OCI-LY3 (cell line): ENCODE measurements at regions not wholly inside any gene's neighbourhood (a gene's known extent, or its start where the extent isn't known, plus 50 kb on each side); places are given as distances from the start of the nearest gene placed in this dataset.
"Not testable (repeated sequence)": the region's sequence is repeated elsewhere in the genome, so short reads cannot be mapped to it uniquely, and the experiment has no call there.

Source experiments
- H2AFZ ChIP-seq: fragments of 200-600, 300-600 bp; shearing (Covaris generic); 2 replicates; pipeline ENCODE4 v1.6.0; 2014; ENCODE audit warnings: antibody characterized with exemption, low read depth, low read length
- H3K27ac ChIP-seq: fragments of 200-600, 300-600 bp; sonication (generic); 2 replicates; pipeline ENCODE4 v1.5.1; 2014; ENCODE audit warnings: mild to moderate bottlenecking, low read length, moderate library complexity, mixed read lengths
- H3K27me3 ChIP-seq: fragments of 200-600, 300-600 bp; sonication (generic); 2 replicates; pipeline ENCODE4 v1.6.1; 2014; ENCODE audit warnings: low read depth, low read length, mixed read lengths
- H3K36me3 ChIP-seq: fragments of 200-600, 300-600 bp; sonication (generic); replicated peaks from 2 replicates; pipeline ENCODE3; 2014; ENCODE audit warnings: low read depth, low read length, mixed read lengths
- H3K4me1 ChIP-seq: fragments of 300-600, 200-600 bp; sonication (generic); 2 replicates; pipeline ENCODE4 v1.6.1; 2014; ENCODE audit warnings: low read length, mixed read lengths
- H3K4me2 ChIP-seq: fragments of 200-600, 300-600 bp; sonication (generic); 2 replicates; pipeline ENCODE4 v1.6.1; 2014; ENCODE audit warnings: low read length, mixed read lengths
- H3K4me3 ChIP-seq: fragments of 300-600, 200-600 bp; sonication (generic); 2 replicates; pipeline ENCODE4 v1.5.1; 2014; ENCODE audit warnings: antibody characterized with exemption, mild to moderate bottlenecking, low read length, moderate library complexity
- H3K79me2 ChIP-seq: fragments of 300-600, 200-600 bp; shearing (Covaris generic); 2 replicates; pipeline ENCODE4 v1.6.1; 2014; ENCODE audit warnings: mild to moderate bottlenecking, low read length, mixed read lengths
- H3K9ac ChIP-seq: fragments of 300-600, 200-600 bp; shearing (Covaris generic); 2 replicates; pipeline ENCODE4 v1.6.0; 2014; ENCODE audit warnings: mild to moderate bottlenecking, low read length, moderate library complexity
- H3K9me3 ChIP-seq: fragments of 200-600, 300-600 bp; shearing (Covaris generic); 2 replicates; pipeline ENCODE4 v1.6.1; 2014; ENCODE audit warnings: low read length, mixed read lengths; ENCODE audit not compliant: insufficient read depth
- H4K20me1 ChIP-seq: fragments of 200-600, 300-600 bp; sonication (generic); 2 replicates; pipeline ENCODE4 v1.6.1; 2016; ENCODE audit warnings: low read length, mixed read lengths; ENCODE audit not compliant: insufficient read depth
- CTCF ChIP-seq: fragments of 200-600, 300-600 bp; sonication (generic); IDR thresholded peaks from 2 replicates; pipeline ENCODE4 v1.5.1; 2014; ENCODE audit warnings: antibody characterized with exemption, low read length, low read depth
- EZH2phosphoT487 ChIP-seq: fragments of 200-600 bp; shearing (Covaris generic); IDR thresholded peaks from 2 replicates; pipeline ENCODE4 v1.6.1; 2018; ENCODE audit warnings: antibody characterized with exemption, mixed run types, low read depth

DNA sequence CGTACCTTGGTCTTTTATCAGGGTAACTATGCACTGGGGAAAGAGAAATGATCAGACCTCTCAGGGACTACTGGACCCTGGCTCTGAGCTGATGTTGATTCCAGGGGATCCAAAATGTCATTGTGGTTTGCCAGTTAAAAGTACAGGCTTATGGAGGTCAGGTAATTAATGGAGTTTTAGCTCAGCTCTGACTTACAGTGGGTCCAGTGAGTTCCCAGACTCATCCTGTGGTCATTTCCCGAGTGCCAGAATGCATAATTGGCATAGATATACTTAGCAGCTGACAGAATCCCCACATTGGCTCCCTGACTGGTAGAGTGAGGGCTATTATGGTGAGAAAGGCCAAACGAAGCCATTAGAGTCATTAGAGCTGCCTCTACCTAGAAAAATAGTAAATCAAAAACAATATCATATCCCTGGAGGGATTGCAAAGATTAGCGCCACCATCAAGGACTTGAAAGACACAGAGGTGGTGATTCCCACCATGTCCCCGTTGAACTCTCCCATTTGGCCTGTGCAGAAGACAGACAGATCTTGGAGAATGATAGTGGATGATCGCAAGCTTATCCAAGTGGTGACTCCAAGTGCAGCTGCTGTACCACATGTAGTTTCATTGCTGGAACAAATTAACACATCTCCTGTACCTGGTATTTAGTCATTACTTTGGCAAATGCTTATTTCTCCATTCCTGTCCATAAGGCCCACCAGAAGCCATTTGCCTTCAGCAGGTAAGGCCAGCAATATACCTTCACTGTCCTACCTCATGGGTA, 152.4 kb downstream of the THBS2 start:
- no peaks in the 10 kb centered on the region for H3K27me3 ChIP-seq
- H3K4me2 ChIP-seq: no peak overlapping the region
- no peaks in the 10 kb centered on the region for H4K20me1 ChIP-seq
- H3K4me3 ChIP-seq: no peak overlapping the region
- no peaks in the 10 kb centered on the region for H3K36me3 ChIP-seq
- H3K4me1 ChIP-seq: no peaks in the 10 kb centered on the region
- H3K9me3 ChIP-seq: no peaks in the 10 kb centered on the region
- no peak for TF ChIP-seq EZH2phosphoT487
- TF ChIP-seq CTCF: no peak
- H3K79me2 ChIP-seq: no peaks in the 10 kb centered on the region
- no peak overlapping the region for H2AFZ ChIP-seq
- no peak overlapping the region for H3K9ac ChIP-seq
- no peak overlapping the region for H3K27ac ChIP-seq

- H3K79me2 ChIP-seq: no peaks in the 10 kb centered on the region
- no peak overlapping the region for H3K4me3 ChIP-seq
- no peak overlapping the region for H3K4me2 ChIP-seq
- H3K27me3 ChIP-seq: no peaks in the 10 kb centered on the region
- no peaks in the 10 kb centered on the region for H3K4me1 ChIP-seq
- no peaks in the 10 kb centered on the region for H4K20me1 ChIP-seq
- no peak overlapping the region for H3K9ac ChIP-seq
- no peak overlapping the region for H3K27ac ChIP-seq
- H3K9me3 ChIP-seq: no peaks in the 10 kb centered on the region
- TF ChIP-seq CTCF: no peak
- no peak for TF ChIP-seq EZH2phosphoT487
- H3K36me3 ChIP-seq: no peaks in the 10 kb centered on the region
- H2AFZ ChIP-seq: no peak overlapping the region
Observed at GRCh38 chr6:169099411-169100202, 154.0 kb downstream of the THBS2 start.

- not testable (repeated sequence) for H3K79me2 ChIP-seq, H3K4me2 ChIP-seq, H2AFZ ChIP-seq, H3K27ac ChIP-seq, H3K4me3 ChIP-seq, H3K27me3 ChIP-seq, H3K9ac ChIP-seq, H4K20me1 ChIP-seq, H3K9me3 ChIP-seq, H3K36me3 ChIP-seq, H3K4me1 ChIP-seq
Observed at GRCh38 chr6:169098651-169099050, 155.0 kb downstream of the THBS2 start.

DNA sequence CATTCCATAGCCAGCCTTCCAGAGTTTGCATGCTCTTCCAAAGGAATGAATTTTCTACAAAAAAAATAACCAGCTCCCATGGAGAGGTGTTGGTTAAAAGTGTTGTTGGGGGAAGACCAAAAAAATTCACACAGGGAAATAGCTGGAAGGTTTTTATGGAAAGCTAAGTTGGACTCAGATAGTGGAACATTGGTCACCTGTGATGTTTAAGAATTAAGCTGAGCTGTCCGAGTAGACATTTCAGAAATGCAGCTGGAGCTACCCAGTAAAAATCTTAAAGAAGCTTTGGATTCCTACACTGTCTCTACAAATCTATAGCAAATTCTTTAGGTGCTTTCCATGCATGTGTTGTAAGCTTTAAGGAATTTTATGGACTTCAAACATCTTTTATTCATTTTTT, 155.5 kb downstream of the THBS2 start:
- no peak overlapping the region for H2AFZ ChIP-seq
- H3K4me1 ChIP-seq: no peaks in the 10 kb centered on the region
- no peaks in the 10 kb centered on the region for H3K9me3 ChIP-seq
- no peak overlapping the region for H3K27ac ChIP-seq
- H3K79me2 ChIP-seq: no peaks in the 10 kb centered on the region
- H3K4me3 ChIP-seq: no peak overlapping the region
- no peaks in the 10 kb centered on the region for H3K36me3 ChIP-seq
- no peak overlapping the region for H3K4me2 ChIP-seq
- TF ChIP-seq CTCF: no peak
- no peak for TF ChIP-seq EZH2phosphoT487
- no peaks in the 10 kb centered on the region for H3K27me3 ChIP-seq
- H3K9ac ChIP-seq: no peak overlapping the region
- no peaks in the 10 kb centered on the region for H4K20me1 ChIP-seq
